MM.1S (cell line): ENCODE measurements at regions not wholly inside any gene's neighbourhood (a gene's known extent, or its start where the extent isn't known, plus 50 kb on each side); places are given as distances from the start of the nearest gene placed in this dataset.

Experiments used
- CTCF ChIP-seq: fragments of 300-600 bp; sonication (generic); IDR thresholded peaks from 2 replicates; pipeline ENCODE4 v1.5.1; 2016; ENCODE audit warnings: antibody characterized with exemption, low read length, mixed read lengths
- EZH2 ChIP-seq: fragments of 300-600 bp; sonication (generic); optimal IDR thresholded peaks from 2 replicates; pipeline ENCODE3; 2017; ENCODE audit warnings: low read depth, mild to moderate bottlenecking, antibody characterized with exemption, low read length, mixed read lengths

- no peak for TF ChIP-seq EZH2
- no peak for TF ChIP-seq CTCF
Observed at GRCh38 chr11:112448806-112449205, 188.1 kb upstream of the PLET1 start.
